22Rv1 (cell line): ENCODE measurements at regions not wholly inside any gene's neighbourhood (a gene's known extent, or its start where the extent isn't known, plus 50 kb on each side); places are given as distances from the start of the nearest gene placed in this dataset.

Experiments used
- ZFX ChIP-seq: fragments of 450-650 bp; IDR thresholded peaks from 2 replicates; pipeline ENCODE4 v1.6.1; 2017; ENCODE audit warnings: antibody characterized with exemption, borderline replicate concordance
- TF ChIP-seq, protein P1 (sequence below): fragments of 450-650 bp; IDR thresholded peaks from 2 replicates; pipeline ENCODE4 v1.5.1; 2017; ENCODE audit warnings: mild to moderate bottlenecking

- TF ChIP-seq, protein P1, sequence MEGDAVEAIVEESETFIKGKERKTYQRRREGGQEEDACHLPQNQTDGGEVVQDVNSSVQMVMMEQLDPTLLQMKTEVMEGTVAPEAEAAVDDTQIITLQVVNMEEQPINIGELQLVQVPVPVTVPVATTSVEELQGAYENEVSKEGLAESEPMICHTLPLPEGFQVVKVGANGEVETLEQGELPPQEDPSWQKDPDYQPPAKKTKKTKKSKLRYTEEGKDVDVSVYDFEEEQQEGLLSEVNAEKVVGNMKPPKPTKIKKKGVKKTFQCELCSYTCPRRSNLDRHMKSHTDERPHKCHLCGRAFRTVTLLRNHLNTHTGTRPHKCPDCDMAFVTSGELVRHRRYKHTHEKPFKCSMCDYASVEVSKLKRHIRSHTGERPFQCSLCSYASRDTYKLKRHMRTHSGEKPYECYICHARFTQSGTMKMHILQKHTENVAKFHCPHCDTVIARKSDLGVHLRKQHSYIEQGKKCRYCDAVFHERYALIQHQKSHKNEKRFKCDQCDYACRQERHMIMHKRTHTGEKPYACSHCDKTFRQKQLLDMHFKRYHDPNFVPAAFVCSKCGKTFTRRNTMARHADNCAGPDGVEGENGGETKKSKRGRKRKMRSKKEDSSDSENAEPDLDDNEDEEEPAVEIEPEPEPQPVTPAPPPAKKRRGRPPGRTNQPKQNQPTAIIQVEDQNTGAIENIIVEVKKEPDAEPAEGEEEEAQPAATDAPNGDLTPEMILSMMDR = no peak
- no peak for TF ChIP-seq ZFX
Observed at GRCh38 chr15:93332168-93332553, 243.2 kb upstream of the RGMA start.
